Hepatocyte (in vitro differentiated cells): ENCODE measurements at regions not wholly inside any gene's neighbourhood (a gene's known extent, or its start where the extent isn't known, plus 50 kb on each side); places are given as distances from the start of the nearest gene placed in this dataset.
A peak's percentile ranks its signal among the peaks of the same experiment; 100 is the strongest.
"Not testable (repeated sequence)": the region's sequence is repeated elsewhere in the genome, so short reads cannot be mapped to it uniquely, and the experiment has no call there.

Experiments used
- DNase-seq: peaks from one replicate; pipeline ENCODE4 v3.0.0-alpha.2; 2016; ENCODE audit warnings: low spot score
- H2AFZ ChIP-seq: fragments of 200-600 bp; sonication (generic); 2 replicates; pipeline ENCODE4 v1.6.0; 2016; ENCODE audit warnings: antibody characterized with exemption, mild to moderate bottlenecking
- H3K27ac ChIP-seq: fragments of 200-600 bp; sonication (generic); 2 replicates; pipeline ENCODE4 v1.5.1; 2016; ENCODE audit warnings: mild to moderate bottlenecking
- H3K27me3 ChIP-seq: fragments of 200-600 bp; sonication (generic); 2 replicates; pipeline ENCODE4 v1.6.1; 2016
- H3K36me3 ChIP-seq: fragments of 200-600 bp; sonication (generic); replicated peaks from 2 replicates; pipeline ENCODE4 v1.5.1; 2016; ENCODE audit warnings: low read depth; ENCODE audit not compliant: insufficient read depth
- H3K4me1 ChIP-seq: fragments of 200-600 bp; sonication (generic); 2 replicates; pipeline ENCODE4 v1.5.1; 2016; ENCODE audit warnings: mild to moderate bottlenecking, moderate library complexity; ENCODE audit not compliant: insufficient read depth
- H3K4me2 ChIP-seq: fragments of 200-600 bp; sonication (generic); 2 replicates; pipeline ENCODE4 v1.6.0; 2016
- H3K4me3 ChIP-seq: fragments of 200-600 bp; sonication (generic); 2 replicates; pipeline ENCODE4 v1.5.1; 2016; ENCODE audit warnings: mild to moderate bottlenecking
- H3K79me2 ChIP-seq: fragments of 200-600 bp; sonication (generic); 2 replicates; pipeline ENCODE4 v1.6.0; 2017; ENCODE audit warnings: mild to moderate bottlenecking
- H3K9me2 ChIP-seq: fragments of 200-600 bp; sonication (generic); replicated peaks from 2 replicates; pipeline ENCODE4 v1.6.0; 2017; ENCODE audit warnings: mild to moderate bottlenecking; ENCODE audit not compliant: insufficient read depth
- H3K9me3 ChIP-seq: fragments of 200-600 bp; sonication (generic); 2 replicates; pipeline ENCODE4 v1.5.1; 2016; ENCODE audit warnings: low read depth, mild to moderate bottlenecking
- H4K20me1 ChIP-seq: fragments of 200-600 bp; sonication (generic); 2 replicates; pipeline ENCODE4 v1.6.0; 2016; ENCODE audit warnings: mild to moderate bottlenecking; ENCODE audit not compliant: insufficient read depth, poor library complexity, severe bottlenecking
- CTCF ChIP-seq: fragments of 200-600 bp; sonication (generic); IDR thresholded peaks from 2 replicates; pipeline ENCODE4 v1.5.1; 2016; ENCODE audit warnings: antibody characterized with exemption, mild to moderate bottlenecking; ENCODE audit not compliant: poor library complexity
- EZH2 ChIP-seq: fragments of 200-600 bp; sonication (generic); IDR thresholded peaks from 2 replicates; pipeline ENCODE4 v1.6.1; 2016; ENCODE audit warnings: antibody characterized with exemption, mild to moderate bottlenecking, borderline replicate concordance
- EZH2phosphoT487 ChIP-seq: fragments of 200-600 bp; sonication (generic); IDR thresholded peaks from one replicate; pipeline ENCODE4 v1.6.1; 2018; ENCODE audit warnings: antibody characterized with exemption, mild to moderate bottlenecking, low read depth, moderate library complexity; ENCODE audit not compliant: unreplicated experiment, severe bottlenecking
- WGBS: methylation state at CpG from one replicate; pipeline ENCODE4 v1.1.6; 2016; ENCODE audit warnings: low lambda C conversion rate; ENCODE audit errors: missing lambda C conversion rate; 5-methylcytosine and 5-hydroxymethylcytosine counted together

DNA sequence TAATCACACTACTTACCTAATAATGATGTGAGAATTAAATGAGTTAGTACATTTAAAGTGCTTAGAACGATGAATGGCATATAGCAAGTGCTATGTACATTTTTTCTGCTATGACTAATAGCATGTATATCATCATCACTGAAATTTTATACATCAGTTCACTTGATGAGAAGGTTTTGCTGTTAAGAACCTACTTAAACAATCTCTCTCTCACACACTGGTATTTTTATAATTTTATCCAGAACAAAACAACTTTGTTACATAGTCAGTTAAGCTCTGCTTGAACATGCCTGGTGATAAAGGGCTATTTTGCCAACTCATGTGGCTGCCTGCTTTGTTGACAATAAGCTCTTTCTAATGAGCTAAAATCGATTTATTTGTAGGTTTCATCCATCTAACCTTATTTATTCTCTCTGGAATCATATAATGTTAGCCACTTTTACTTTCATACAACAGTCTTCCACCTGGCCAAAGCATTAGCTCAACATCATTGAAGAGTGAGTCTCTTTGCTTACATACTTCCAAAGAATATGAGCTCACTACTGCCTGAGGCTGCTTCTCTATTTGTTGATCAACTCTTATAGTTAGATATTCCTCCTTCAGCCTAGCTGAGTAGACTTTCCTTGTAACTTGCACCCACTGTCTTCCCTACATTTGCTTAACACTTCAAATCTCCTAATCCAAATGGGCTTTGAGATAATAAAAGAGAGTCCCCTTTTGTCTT lies 372.7 kb upstream of the BOD1L1 start:
- no peaks in the 10 kb centered on the region for H4K20me1 ChIP-seq
- H3K27ac ChIP-seq, result no peak overlapping the region
- no peak for DNase-seq
- no peak overlapping the region for H2AFZ ChIP-seq
- no peak overlapping the region for H3K4me2 ChIP-seq
- H3K79me2 ChIP-seq, result no peaks in the 10 kb centered on the region
- H3K9me3 ChIP-seq, result no peaks in the 10 kb centered on the region
- TF ChIP-seq EZH2 (no peak), EZH2phosphoT487 (no peak), CTCF (no peak)
- H3K4me3 ChIP-seq, result no peak overlapping the region
- no peaks in the 10 kb centered on the region for H3K36me3 ChIP-seq
- peaks cover 8% of the 10 kb centered on the region for H3K4me1 ChIP-seq
- 75% methylated on average over 2 of the region's 2 CpGs for WGBS
- no peaks in the 10 kb centered on the region for H3K27me3 ChIP-seq
- no peaks in the 10 kb centered on the region for H3K9me2 ChIP-seq

GRCh38 chr4:14002331-14002730 lies 374.8 kb upstream of the BOD1L1 start:
- not testable (repeated sequence) for H3K4me3 ChIP-seq, H4K20me1 ChIP-seq, H3K9me2 ChIP-seq, H3K4me1 ChIP-seq, H3K9me3 ChIP-seq, H3K79me2 ChIP-seq, H3K4me2 ChIP-seq, H3K27ac ChIP-seq, H2AFZ ChIP-seq, H3K36me3 ChIP-seq, DNase-seq, H3K27me3 ChIP-seq
- WGBS, result 84% methylated on average over 3 of the region's 3 CpGs

GRCh38 chr4:14008494-14008893 lies 381.0 kb upstream of the BOD1L1 start:
- no peak for TF ChIP-seq EZH2phosphoT487
- no peak for TF ChIP-seq EZH2
- TF ChIP-seq CTCF, result no peak
- Histone ChIP-seq H3K9me3 (no peaks in the 10 kb centered on the region), H3K27me3 (no peaks in the 10 kb centered on the region)

DNA sequence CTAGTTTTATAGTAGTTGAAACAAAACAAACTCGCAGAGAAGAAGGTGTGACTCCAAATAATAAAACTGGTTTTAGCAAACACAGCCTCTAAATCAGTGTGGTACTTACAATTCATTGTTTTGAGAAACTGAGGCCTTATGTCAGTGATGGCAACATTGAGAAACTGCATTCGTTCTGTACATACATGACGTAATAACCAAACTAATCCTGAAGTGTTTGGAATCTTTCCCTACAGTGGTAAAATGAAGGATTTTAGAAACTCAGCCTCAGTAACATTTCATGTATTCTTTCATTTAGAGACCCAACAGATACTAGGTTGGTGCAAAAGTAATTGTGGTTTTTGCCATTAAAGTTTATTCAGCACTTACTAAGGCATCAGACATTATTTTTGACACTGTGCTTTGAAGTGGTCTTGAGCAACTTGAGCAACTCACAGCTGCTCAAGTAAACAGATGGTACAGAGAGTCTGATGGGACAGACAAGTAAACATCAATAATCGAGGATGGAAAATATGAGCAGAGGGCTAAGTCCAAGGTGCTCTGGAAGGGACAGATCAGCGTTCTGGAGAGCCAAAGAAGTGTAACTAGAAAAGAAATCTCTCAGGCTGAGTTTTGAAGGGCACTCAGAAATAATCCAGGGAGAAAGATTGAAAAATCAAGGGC lies 390.8 kb upstream of the BOD1L1 start:
- TF ChIP-seq CTCF, result no peak
- no peak for TF ChIP-seq EZH2
- no peak for TF ChIP-seq EZH2phosphoT487
- no peak overlapping the region for H3K4me3 ChIP-seq
- H3K27me3 ChIP-seq, result no peaks in the 10 kb centered on the region
- H3K4me1 ChIP-seq, result peaks cover 7% of the 10 kb centered on the region
- 71% methylated on average over 5 of the region's 5 CpGs for WGBS
- no peak overlapping the region for H2AFZ ChIP-seq
- H3K9me2 ChIP-seq, result no peaks in the 10 kb centered on the region
- DNase-seq, result peak; percentile 37
- H3K4me2 ChIP-seq, result no peak overlapping the region
- no peaks in the 10 kb centered on the region for H3K9me3 ChIP-seq
- no peaks in the 10 kb centered on the region for H4K20me1 ChIP-seq
- no peaks in the 10 kb centered on the region for H3K36me3 ChIP-seq
- H3K79me2 ChIP-seq, result no peaks in the 10 kb centered on the region
- peak overlapping the region; percentile 59 for H3K27ac ChIP-seq

More at GRCh38 chr4:14008494-14008893, 381.0 kb upstream of the BOD1L1 start:
- Histone ChIP-seq H3K27ac (no peak overlapping the region), H4K20me1 (no peaks in the 10 kb centered on the region), H3K36me3 (no peaks in the 10 kb centered on the region), H3K4me3 (no peak overlapping the region), H2AFZ (no peak overlapping the region), H3K4me2 (no peak overlapping the region), H3K79me2 (no peaks in the 10 kb centered on the region), H3K9me2 (no peaks in the 10 kb centered on the region), H3K4me1 (no peaks in the 10 kb centered on the region)
- no peak for DNase-seq
- 91% methylated on average over 3 of the region's 3 CpGs for WGBS
